ENCODE measurements at regions not wholly inside any gene's neighbourhood (a gene's known extent, or its start where the extent isn't known, plus 50 kb on each side); places are given as distances from the start of the nearest gene placed in this dataset.

DNA sequence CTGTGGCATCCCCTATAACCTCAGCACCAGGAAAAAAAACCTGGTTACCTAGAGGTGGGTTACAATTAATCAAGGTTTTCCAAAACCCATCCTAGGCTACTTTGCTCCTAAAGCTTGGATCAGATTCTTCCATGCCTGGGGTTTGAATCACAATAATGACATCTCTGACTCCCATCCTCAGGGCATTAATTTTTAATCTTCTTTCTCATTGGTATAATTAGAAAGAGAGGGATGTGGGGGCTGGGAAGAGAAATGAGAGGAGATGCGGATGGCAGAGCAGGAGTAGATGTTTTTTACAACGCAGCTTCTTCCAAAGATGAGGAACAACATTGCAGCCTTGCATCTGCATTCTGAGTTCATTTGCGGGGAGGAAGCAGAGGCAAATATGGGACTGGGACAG is 117.2 kb upstream of the E2F8 start:
- Histone ChIP-seq H3K4me3 (no peak overlapping the region), H3K27me3 (ENCODE audit: low read depth) (peaks cover 3% of the 10 kb centered on the region), H3K27ac (replicated peaks) (no peak overlapping the region), H3K4me1 (peaks cover 7% of the 10 kb centered on the region), H3K9me3 (replicated peaks) (no peaks in the 10 kb centered on the region), H3K36me3 (no peaks in the 10 kb centered on the region)
- no peak for DNase-seq
- TF ChIP-seq, protein P1, sequence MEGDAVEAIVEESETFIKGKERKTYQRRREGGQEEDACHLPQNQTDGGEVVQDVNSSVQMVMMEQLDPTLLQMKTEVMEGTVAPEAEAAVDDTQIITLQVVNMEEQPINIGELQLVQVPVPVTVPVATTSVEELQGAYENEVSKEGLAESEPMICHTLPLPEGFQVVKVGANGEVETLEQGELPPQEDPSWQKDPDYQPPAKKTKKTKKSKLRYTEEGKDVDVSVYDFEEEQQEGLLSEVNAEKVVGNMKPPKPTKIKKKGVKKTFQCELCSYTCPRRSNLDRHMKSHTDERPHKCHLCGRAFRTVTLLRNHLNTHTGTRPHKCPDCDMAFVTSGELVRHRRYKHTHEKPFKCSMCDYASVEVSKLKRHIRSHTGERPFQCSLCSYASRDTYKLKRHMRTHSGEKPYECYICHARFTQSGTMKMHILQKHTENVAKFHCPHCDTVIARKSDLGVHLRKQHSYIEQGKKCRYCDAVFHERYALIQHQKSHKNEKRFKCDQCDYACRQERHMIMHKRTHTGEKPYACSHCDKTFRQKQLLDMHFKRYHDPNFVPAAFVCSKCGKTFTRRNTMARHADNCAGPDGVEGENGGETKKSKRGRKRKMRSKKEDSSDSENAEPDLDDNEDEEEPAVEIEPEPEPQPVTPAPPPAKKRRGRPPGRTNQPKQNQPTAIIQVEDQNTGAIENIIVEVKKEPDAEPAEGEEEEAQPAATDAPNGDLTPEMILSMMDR (IDR thresholded peaks at IDR 0.05; ENCODE audit: borderline replicate concordance): no peak
- intact Hi-C loops (cut with micrococcal nuclease): no loop called here

- Histone ChIP-seq H3K4me1 (peaks cover 7% of the 10 kb centered on the region), H3K27me3 (ENCODE audit: low read depth) (peaks cover 25% of the 10 kb centered on the region), H3K36me3 (no peaks in the 10 kb centered on the region), H3K4me3 (no peak overlapping the region), H3K27ac (replicated peaks) (no peak overlapping the region), H3K9me3 (replicated peaks) (no peaks in the 10 kb centered on the region)
- no peak for DNase-seq
- TF ChIP-seq, protein P1 (IDR thresholded peaks at IDR 0.05; ENCODE audit: borderline replicate concordance): no peak
- intact Hi-C loops (cut with micrococcal nuclease): no loop called here
These were observed 114.9 kb upstream of the E2F8 start for GRCh38 chr11:19355601-19356000.

DNA sequence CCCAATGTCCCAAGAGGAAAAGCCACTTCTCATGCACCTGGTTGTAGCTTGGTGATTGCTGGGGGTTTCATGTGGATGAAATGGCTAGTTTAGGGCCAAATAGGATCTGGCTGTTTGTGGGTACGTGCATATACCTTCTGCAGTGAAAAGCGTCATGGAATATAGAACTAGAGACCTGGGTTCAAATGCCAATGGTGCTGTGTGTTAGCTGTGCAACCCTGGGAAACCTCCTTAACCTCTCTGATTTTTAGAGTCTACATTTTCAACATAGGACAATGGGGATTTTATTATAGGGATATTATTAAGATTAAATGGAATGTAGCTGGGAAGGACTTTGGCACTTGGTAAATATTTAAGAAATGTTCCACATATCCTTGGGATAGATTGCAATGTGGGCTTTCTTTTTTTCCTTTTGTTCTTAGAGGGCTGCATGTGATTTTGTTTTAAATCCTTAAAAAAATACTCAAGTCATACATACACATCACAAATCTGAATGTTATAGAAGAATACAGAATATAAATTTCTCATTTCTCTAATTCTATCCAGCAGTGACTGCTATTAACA is 112.6 kb upstream of the E2F8 start:
- Histone ChIP-seq H3K4me3 (no peak overlapping the region), H3K36me3 (no peaks in the 10 kb centered on the region), H3K4me1 (peaks cover 10% of the 10 kb centered on the region), H3K27me3 (ENCODE audit: low read depth) (peaks cover 47% of the 10 kb centered on the region), H3K9me3 (replicated peaks) (no peaks in the 10 kb centered on the region), H3K27ac (replicated peaks) (no peak overlapping the region)
- DNase-seq: no peak
- TF ChIP-seq, protein P1 (IDR thresholded peaks at IDR 0.05; ENCODE audit: borderline replicate concordance): no peak
- intact Hi-C loops (cut with micrococcal nuclease): no loop called here

DNA sequence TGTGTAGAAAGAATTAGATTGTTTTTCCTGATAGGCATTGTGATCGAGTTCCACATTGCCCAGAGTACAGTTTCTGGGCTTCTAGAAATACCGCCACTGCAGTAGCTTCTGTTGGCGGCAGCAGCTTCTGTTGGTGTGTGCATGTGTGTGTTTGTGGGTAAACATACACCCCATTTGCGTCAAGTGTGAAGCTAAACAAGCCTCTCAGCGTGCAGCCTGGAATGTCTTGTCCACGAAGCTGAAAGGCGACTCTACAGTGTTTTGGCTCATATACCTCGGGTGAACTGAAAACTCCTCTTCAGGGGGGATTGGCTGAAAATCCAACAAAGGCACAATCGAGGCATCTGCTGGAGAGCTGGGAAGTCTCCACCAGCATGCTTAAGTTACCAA is 112.0 kb upstream of the E2F8 start:
- intact Hi-C loops (cut with micrococcal nuclease): no loop called here
- no peak overlapping the region for H3K4me3 ChIP-seq
- no peaks in the 10 kb centered on the region for H3K9me3 ChIP-seq (replicated peaks)
- no peaks in the 10 kb centered on the region for H3K36me3 ChIP-seq
- no peak for DNase-seq
- H3K27me3 ChIP-seq (ENCODE audit: low read depth): peaks cover 53% of the 10 kb centered on the region
- H3K4me1 ChIP-seq: peaks cover 15% of the 10 kb centered on the region
- TF ChIP-seq, protein P1 (IDR thresholded peaks at IDR 0.05; ENCODE audit: borderline replicate concordance): no peak
- H3K27ac ChIP-seq (replicated peaks): no peak overlapping the region

DNA sequence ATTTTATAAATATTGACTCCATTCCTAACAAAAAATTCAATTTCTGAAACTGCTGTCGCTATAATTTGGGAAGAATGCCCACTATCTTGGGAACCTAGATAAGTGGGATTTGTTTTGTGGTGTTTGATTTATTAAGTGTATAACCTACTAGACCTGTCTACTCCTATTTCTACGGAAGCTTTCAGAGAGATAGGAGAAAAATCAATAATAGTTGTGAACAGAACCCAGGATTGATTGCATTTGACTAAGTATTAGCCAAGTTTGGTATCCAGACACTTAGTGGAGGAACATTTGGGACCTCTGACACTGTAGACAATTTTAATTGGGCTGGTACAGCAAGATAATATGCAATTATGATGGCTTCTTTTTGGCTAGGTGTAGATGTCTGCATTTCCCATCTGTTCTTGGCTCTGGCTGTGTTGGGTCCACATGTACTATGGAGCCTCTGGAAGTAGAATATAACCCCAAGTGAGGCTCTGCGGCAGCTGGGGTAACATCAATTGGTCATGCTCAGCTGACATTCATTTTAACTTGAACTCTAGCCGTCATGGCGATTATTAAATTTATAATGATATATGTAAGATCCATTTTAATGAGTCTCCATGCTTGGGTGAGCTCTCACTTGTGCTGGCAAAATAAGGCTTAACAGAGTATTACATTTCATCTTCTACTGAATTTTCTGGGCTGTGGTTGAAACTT is 111.5 kb upstream of the E2F8 start:
- H3K27ac ChIP-seq (replicated peaks): no peak overlapping the region
- peaks cover 20% of the 10 kb centered on the region for H3K4me1 ChIP-seq
- intact Hi-C loops (cut with micrococcal nuclease): no loop called here
- H3K9me3 ChIP-seq (replicated peaks): no peaks in the 10 kb centered on the region
- no peak for DNase-seq
- no peaks in the 10 kb centered on the region for H3K36me3 ChIP-seq
- H3K4me3 ChIP-seq: no peak overlapping the region
- peaks cover 59% of the 10 kb centered on the region for H3K27me3 ChIP-seq (ENCODE audit: low read depth)
- TF ChIP-seq, protein P1 (IDR thresholded peaks at IDR 0.05; ENCODE audit: borderline replicate concordance): no peak
